ENCODE measurements at regions not wholly inside any gene's neighbourhood (a gene's known extent, or its start where the extent isn't known, plus 50 kb on each side); places are given as distances from the start of the nearest gene placed in this dataset.

- no peak overlapping the region for H3K4me3 ChIP-seq (ENCODE audit: low read length)
- no peaks in the 10 kb centered on the region for H3K9me3 ChIP-seq (ENCODE audit: control insufficient read depth, low read length)
- H3K27me3 ChIP-seq (ENCODE audit: control insufficient read depth, insufficient read depth, low read length), result peaks cover 3% of the 10 kb centered on the region
- H3K4me1 ChIP-seq (ENCODE audit: control insufficient read depth, insufficient read depth, low read length), result no peaks in the 10 kb centered on the region
- no peaks in the 10 kb centered on the region for H3K36me3 ChIP-seq (ENCODE audit: control insufficient read depth, insufficient read depth, low read length)
- no peak overlapping the region for H3K9ac ChIP-seq (ENCODE audit: low read length)
These were observed 195.5 kb upstream of the TNRC6C start for GRCh38 chr17:77763023-77763422.

DNA sequence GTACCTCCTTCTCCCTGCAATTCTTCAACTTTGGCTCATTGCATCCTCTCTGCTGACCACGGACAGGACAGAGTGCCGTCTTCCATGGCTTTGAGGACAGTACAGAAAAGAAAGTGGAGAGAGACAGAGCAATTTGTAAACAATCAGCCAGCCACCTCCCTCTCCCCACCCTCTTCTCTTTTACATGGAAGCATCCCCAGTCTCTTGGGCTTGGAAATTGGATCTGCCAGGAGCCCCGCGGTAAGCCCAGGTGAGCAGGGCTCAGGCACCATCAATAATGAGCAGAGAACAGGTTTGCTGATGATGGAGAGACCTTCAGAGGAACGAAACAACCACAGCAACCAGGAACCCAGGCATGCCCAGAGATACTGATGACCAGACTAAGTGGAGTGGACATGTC lies 194.9 kb upstream of the TNRC6C start:
- Histone ChIP-seq H3K36me3 (ENCODE audit: control insufficient read depth, insufficient read depth, low read length) (no peaks in the 10 kb centered on the region), H3K9ac (ENCODE audit: low read length) (no peak overlapping the region), H3K27me3 (ENCODE audit: control insufficient read depth, insufficient read depth, low read length) (peaks cover 7% of the 10 kb centered on the region), H3K4me3 (ENCODE audit: low read length) (no peak overlapping the region), H3K9me3 (ENCODE audit: control insufficient read depth, low read length) (no peaks in the 10 kb centered on the region), H3K4me1 (ENCODE audit: control insufficient read depth, insufficient read depth, low read length) (no peaks in the 10 kb centered on the region)

DNA sequence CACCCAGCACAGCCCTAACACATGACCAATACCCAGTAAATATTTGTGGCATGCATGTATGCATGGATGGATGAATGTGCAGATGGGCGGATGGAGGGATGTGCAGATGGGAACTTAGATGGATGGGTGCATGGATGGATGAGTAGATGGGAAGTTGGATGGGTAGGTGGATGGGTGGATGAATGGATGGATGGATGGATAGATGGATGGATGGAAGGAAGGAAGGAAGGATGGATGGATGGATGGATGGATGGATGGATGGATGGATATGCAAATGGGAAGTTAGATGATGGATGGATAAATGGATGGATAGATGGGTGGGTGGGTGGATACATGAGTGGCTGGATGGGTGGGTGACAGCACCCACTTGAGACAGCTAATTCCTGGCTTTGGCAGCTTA lies 193.2 kb upstream of the TNRC6C start:
- Histone ChIP-seq H3K4me1 (ENCODE audit: control insufficient read depth, insufficient read depth, low read length) (no peaks in the 10 kb centered on the region), H3K27me3 (ENCODE audit: control insufficient read depth, insufficient read depth, low read length) (peaks cover 10% of the 10 kb centered on the region), H3K4me3 (ENCODE audit: low read length) (no peak overlapping the region), H3K9ac (ENCODE audit: low read length) (no peak overlapping the region), H3K9me3 (ENCODE audit: control insufficient read depth, low read length) (no peaks in the 10 kb centered on the region), H3K36me3 (ENCODE audit: control insufficient read depth, insufficient read depth, low read length) (no peaks in the 10 kb centered on the region)

DNA sequence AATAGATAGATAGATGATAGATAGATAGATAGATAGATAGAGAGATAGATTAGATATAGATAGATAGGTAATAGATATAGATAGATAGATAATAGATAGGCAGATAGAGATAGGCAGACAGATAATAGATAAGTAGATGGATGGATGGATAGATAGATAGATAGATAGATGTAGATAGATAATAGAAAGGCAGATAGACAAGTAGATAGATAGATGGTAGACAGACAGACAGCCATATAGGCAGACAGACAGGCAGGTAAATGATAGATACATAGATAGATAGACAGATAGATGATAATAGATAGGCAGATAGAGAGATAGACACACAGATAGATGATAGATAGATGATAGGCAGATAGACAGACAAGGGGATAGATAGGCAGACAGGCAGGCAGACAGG lies 191.4 kb upstream of the TNRC6C start:
- no peak overlapping the region for H3K4me3 ChIP-seq (ENCODE audit: low read length)
- H3K4me1 ChIP-seq (ENCODE audit: control insufficient read depth, insufficient read depth, low read length), result no peaks in the 10 kb centered on the region
- no peaks in the 10 kb centered on the region for H3K36me3 ChIP-seq (ENCODE audit: control insufficient read depth, insufficient read depth, low read length)
- no peak overlapping the region for H3K9ac ChIP-seq (ENCODE audit: low read length)
- H3K9me3 ChIP-seq (ENCODE audit: control insufficient read depth, low read length), result no peaks in the 10 kb centered on the region
- H3K27me3 ChIP-seq (ENCODE audit: control insufficient read depth, insufficient read depth, low read length), result peaks cover 15% of the 10 kb centered on the region

GRCh38 chr17:77768248-77768852 lies 190.2 kb upstream of the TNRC6C start:
- no peak overlapping the region for H3K4me3 ChIP-seq (ENCODE audit: low read length)

DNA sequence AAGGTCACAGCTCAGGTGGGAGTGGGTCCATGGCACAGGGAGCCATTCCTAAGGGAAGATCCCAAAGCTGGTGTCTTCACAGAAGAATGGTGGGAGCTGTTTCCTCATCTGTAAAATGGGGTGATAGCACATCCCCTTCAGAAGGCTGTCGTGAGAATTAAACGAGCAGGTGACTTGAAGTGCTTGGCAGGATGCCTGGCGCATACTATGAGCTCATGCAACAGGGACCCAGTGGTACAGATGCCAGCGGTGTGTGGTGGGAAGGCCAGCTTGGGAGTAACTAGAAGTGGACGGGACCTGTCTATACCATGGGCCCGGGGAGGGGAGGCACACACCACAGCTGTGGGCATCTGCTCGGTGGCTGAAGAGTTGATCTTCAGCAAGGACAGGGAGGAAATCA lies 189.3 kb upstream of the TNRC6C start:
- H3K9ac ChIP-seq (ENCODE audit: low read length), result no peak overlapping the region
- H3K27me3 ChIP-seq (ENCODE audit: control insufficient read depth, insufficient read depth, low read length), result peaks cover 15% of the 10 kb centered on the region
- H3K36me3 ChIP-seq (ENCODE audit: control insufficient read depth, insufficient read depth, low read length), result no peaks in the 10 kb centered on the region
- H3K4me1 ChIP-seq (ENCODE audit: control insufficient read depth, insufficient read depth, low read length), result no peaks in the 10 kb centered on the region
- H3K4me3 ChIP-seq (ENCODE audit: low read length), result no peak overlapping the region
- no peaks in the 10 kb centered on the region for H3K9me3 ChIP-seq (ENCODE audit: control insufficient read depth, low read length)

More at GRCh38 chr17:77768248-77768852, 190.2 kb upstream of the TNRC6C start:
- H3K27me3 ChIP-seq (ENCODE audit: control insufficient read depth, insufficient read depth, low read length), result peaks cover 15% of the 10 kb centered on the region
- no peaks in the 10 kb centered on the region for H3K36me3 ChIP-seq (ENCODE audit: control insufficient read depth, insufficient read depth, low read length)
- H3K9me3 ChIP-seq (ENCODE audit: control insufficient read depth, low read length), result no peaks in the 10 kb centered on the region
- no peak overlapping the region for H3K9ac ChIP-seq (ENCODE audit: low read length)
- H3K4me1 ChIP-seq (ENCODE audit: control insufficient read depth, insufficient read depth, low read length), result no peaks in the 10 kb centered on the region

DNA sequence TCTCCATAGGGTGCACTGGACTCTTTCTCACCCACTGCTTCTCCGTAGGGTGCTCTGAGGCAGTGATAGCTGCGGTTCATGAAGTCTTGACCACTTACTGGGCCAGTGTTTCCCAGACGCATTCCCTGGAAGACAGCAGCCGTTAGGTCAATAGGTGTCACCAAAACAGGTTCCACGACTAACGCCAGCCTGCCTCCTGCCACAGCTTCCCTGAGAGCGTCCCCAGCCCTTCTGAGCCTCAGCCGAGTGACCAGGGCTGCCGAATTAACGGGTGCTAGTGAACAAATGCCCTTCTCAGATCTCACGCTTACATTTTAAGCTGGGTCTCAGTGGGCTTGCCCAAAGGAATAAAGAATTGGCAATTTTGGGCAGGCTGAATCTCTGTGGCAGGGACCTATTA lies 188.7 kb upstream of the TNRC6C start:
- no peaks in the 10 kb centered on the region for H3K4me1 ChIP-seq (ENCODE audit: control insufficient read depth, insufficient read depth, low read length)
- peaks cover 15% of the 10 kb centered on the region for H3K27me3 ChIP-seq (ENCODE audit: control insufficient read depth, insufficient read depth, low read length)
- H3K36me3 ChIP-seq (ENCODE audit: control insufficient read depth, insufficient read depth, low read length), result no peaks in the 10 kb centered on the region
- no peak overlapping the region for H3K9ac ChIP-seq (ENCODE audit: low read length)
- no peaks in the 10 kb centered on the region for H3K9me3 ChIP-seq (ENCODE audit: control insufficient read depth, low read length)
- H3K4me3 ChIP-seq (ENCODE audit: low read length), result no peak overlapping the region

GRCh38 chr17:77770331-77771105 lies 188.0 kb upstream of the TNRC6C start:
- Histone ChIP-seq H3K9me3 (ENCODE audit: control insufficient read depth, low read length) (no peaks in the 10 kb centered on the region), H3K4me3 (ENCODE audit: low read length) (no peak overlapping the region), H3K27me3 (ENCODE audit: control insufficient read depth, insufficient read depth, low read length) (peaks cover 15% of the 10 kb centered on the region), H3K36me3 (ENCODE audit: control insufficient read depth, insufficient read depth, low read length) (no peaks in the 10 kb centered on the region), H3K4me1 (ENCODE audit: control insufficient read depth, insufficient read depth, low read length) (no peaks in the 10 kb centered on the region), H3K9ac (ENCODE audit: low read length) (no peak overlapping the region)

DNA sequence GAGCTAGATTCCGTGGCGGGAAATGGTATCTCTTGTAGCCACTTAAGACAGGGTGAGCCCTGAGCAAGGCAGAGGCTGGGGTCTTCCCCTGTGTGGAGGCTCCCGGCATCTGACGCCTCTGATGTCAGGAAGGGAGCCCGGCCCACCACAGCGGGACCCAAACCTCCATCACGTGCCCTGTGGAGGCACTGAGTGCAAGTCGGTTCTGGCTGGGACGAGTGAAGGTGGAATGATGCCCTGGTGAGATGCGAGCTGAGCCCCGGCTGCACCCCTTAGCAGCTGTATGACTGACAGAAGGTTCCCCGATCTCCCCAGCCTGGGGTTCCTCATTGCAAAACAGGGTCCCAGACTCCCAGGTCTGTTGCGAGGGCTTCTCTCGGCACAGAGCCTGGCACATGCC lies 187.4 kb upstream of the TNRC6C start:
- Histone ChIP-seq H3K9me3 (ENCODE audit: control insufficient read depth, low read length) (no peaks in the 10 kb centered on the region), H3K27me3 (ENCODE audit: control insufficient read depth, insufficient read depth, low read length) (peaks cover 15% of the 10 kb centered on the region), H3K4me3 (ENCODE audit: low read length) (no peak overlapping the region), H3K4me1 (ENCODE audit: control insufficient read depth, insufficient read depth, low read length) (no peaks in the 10 kb centered on the region), H3K9ac (ENCODE audit: low read length) (no peak overlapping the region), H3K36me3 (ENCODE audit: control insufficient read depth, insufficient read depth, low read length) (no peaks in the 10 kb centered on the region)

GRCh38 chr17:77771587-77771986 lies 186.9 kb upstream of the TNRC6C start:
- Histone ChIP-seq H3K9ac (ENCODE audit: low read length) (no peak overlapping the region), H3K9me3 (ENCODE audit: control insufficient read depth, low read length) (no peaks in the 10 kb centered on the region), H3K4me3 (ENCODE audit: low read length) (no peak overlapping the region), H3K36me3 (ENCODE audit: control insufficient read depth, insufficient read depth, low read length) (no peaks in the 10 kb centered on the region), H3K4me1 (ENCODE audit: control insufficient read depth, insufficient read depth, low read length) (no peaks in the 10 kb centered on the region), H3K27me3 (ENCODE audit: control insufficient read depth, insufficient read depth, low read length) (peaks cover 15% of the 10 kb centered on the region)

DNA sequence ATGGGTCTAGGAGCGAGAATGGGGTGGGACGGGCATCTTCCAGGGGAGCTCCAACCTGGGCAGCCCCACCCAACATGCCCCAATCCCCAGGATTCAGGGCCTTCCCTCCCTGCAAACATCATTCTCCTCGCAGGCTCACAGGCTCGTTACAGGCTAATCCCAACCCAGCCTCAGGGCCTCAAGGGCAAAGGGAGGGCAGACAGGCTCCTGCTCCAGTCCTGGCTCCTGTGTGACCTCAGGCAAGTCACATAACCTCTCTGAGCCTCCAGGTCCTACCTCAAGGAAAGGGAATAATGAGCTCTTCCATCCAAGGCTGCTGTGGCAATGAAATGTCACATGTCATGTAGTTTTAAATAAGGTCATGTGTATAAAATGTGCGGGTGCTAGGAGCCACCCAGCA lies 186.5 kb upstream of the TNRC6C start:
- no peaks in the 10 kb centered on the region for H3K36me3 ChIP-seq (ENCODE audit: control insufficient read depth, insufficient read depth, low read length)
- no peaks in the 10 kb centered on the region for H3K9me3 ChIP-seq (ENCODE audit: control insufficient read depth, low read length)
- H3K4me1 ChIP-seq (ENCODE audit: control insufficient read depth, insufficient read depth, low read length), result no peaks in the 10 kb centered on the region
- H3K4me3 ChIP-seq (ENCODE audit: low read length), result no peak overlapping the region
- H3K9ac ChIP-seq (ENCODE audit: low read length), result no peak overlapping the region
- peaks cover 15% of the 10 kb centered on the region for H3K27me3 ChIP-seq (ENCODE audit: control insufficient read depth, insufficient read depth, low read length)

DNA sequence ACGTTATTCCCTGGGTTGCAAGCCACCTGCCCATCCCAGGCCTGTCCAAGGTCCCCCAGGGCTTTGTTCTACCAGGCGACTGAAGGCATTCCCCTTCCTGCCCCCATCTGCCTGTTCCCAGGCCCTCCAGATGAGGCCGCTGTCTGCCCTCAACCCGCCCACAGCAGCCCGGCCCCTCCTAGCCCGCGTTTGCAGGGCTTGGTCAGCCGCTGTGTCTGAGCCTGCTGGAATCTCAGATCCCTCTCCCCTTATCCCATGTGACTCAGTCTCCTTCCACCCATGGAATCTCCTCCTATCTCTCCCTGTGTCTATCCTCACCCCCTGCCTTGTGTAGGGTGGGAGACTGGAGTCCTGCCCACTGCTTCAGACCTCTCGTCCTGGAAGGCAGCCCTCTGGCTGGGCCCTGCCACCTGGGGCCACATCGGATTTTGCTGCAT lies 186.0 kb upstream of the TNRC6C start:
- no peak overlapping the region for H3K9ac ChIP-seq (ENCODE audit: low read length)
- H3K36me3 ChIP-seq (ENCODE audit: control insufficient read depth, insufficient read depth, low read length), result no peaks in the 10 kb centered on the region
- H3K4me1 ChIP-seq (ENCODE audit: control insufficient read depth, insufficient read depth, low read length), result no peaks in the 10 kb centered on the region
- H3K4me3 ChIP-seq (ENCODE audit: low read length), result no peak overlapping the region
- no peaks in the 10 kb centered on the region for H3K9me3 ChIP-seq (ENCODE audit: control insufficient read depth, low read length)
- H3K27me3 ChIP-seq (ENCODE audit: control insufficient read depth, insufficient read depth, low read length), result peaks cover 15% of the 10 kb centered on the region
